K562 (cell line): ENCODE measurements at regions not wholly inside any gene's neighbourhood (a gene's known extent, or its start where the extent isn't known, plus 50 kb on each side); places are given as distances from the start of the nearest gene placed in this dataset.

Experiments used
- HDAC6 ChIP-seq: IDR thresholded peaks from 2 replicates; pipeline ENCODE4 v1.6.1; 2012; ENCODE audit warnings: low read depth, mild to moderate bottlenecking, control low read depth, inconsistent platforms, low read length, moderate library complexity
- NR2C2 ChIP-seq, 2 experiments: fragments of 200-800 bp in 1 of 2; sonication (Bioruptor generic) in 1 of 2; sonication (generic) in 1 of 2; formaldehyde crosslinking in 1 of 2; IDR thresholded peaks; 2 replicates each; pipeline versions ENCODE4 v1.6.1 to v1.8.0; 2016 to 2022; ENCODE audit warnings: mild to moderate bottlenecking in 1 of 2, missing compliant biosample characterization in 1 of 2, missing genetic modification characterization in 1 of 2, missing genetic modification reagents in 1 of 2
- POLR2A ChIP-seq: fragments of 450-650 bp; conservative IDR thresholded peaks from 2 replicates; pipeline ENCODE4 v1.6.1; 2016
- RFX5 ChIP-seq: IDR thresholded peaks from 2 replicates; pipeline ENCODE4 v1.6.1; 2011; ENCODE audit warnings: low read depth, mild to moderate bottlenecking, improper control_type of control experiment, low read length
- SP1 ChIP-seq: sonication (generic); formaldehyde crosslinking; IDR thresholded peaks from 2 replicates; pipeline ENCODE4 v1.8.1; 2022; ENCODE audit warnings: mild to moderate bottlenecking, missing genetic modification reagents
- TAF15 ChIP-seq: fragments of 200-400 bp; formaldehyde crosslinking; IDR thresholded peaks from 2 replicates; pipeline ENCODE4 v1.6.1; 2017; ENCODE audit warnings: mild to moderate bottlenecking, low read depth, low read length, moderate library complexity
- TBP ChIP-seq: optimal IDR thresholded peaks from 2 replicates; pipeline ENCODE3; 2011; ENCODE audit warnings: low read depth, low read length, improper control_type of control experiment
- ZC3H4 ChIP-seq: sonication (generic); formaldehyde crosslinking; IDR thresholded peaks from 2 replicates; pipeline ENCODE4 v1.9.0; 2021; ENCODE audit warnings: missing genetic modification reagents, borderline replicate concordance
- ZNF124 ChIP-seq: sonication (generic); formaldehyde crosslinking; IDR thresholded peaks from 2 replicates; pipeline ENCODE4 v1.8.1; 2022; ENCODE audit warnings: missing genetic modification reagents
- ZNF133 ChIP-seq: fragments of 250-450 bp; sonication (Bioruptor Pico); IDR thresholded peaks from 2 replicates; pipeline ENCODE4 v1.4.0; 2020; ENCODE audit warnings: mild to moderate bottlenecking
- TF ChIP-seq, protein P1 (sequence below): fragments of 250-450 bp; sonication (Bioruptor Pico); IDR thresholded peaks from 2 replicates; pipeline ENCODE4 v1.5.0; 2020; ENCODE audit warnings: mild to moderate bottlenecking, borderline replicate concordance
- TF ChIP-seq, protein P2 (sequence below), 2 experiments: fragments of 450-650 bp; IDR thresholded peaks; 2 replicates each; pipeline ENCODE4 v1.6.1; 2016
- TF ChIP-seq, protein P3 (sequence below): fragments of 450-650 bp; formaldehyde crosslinking; IDR thresholded peaks from 2 replicates; pipeline ENCODE4 v1.4.0; 2020; ENCODE audit warnings: mild to moderate bottlenecking
- TF ChIP-seq, protein P4 (sequence below), 3 experiments: IDR thresholded peaks in 2 of 3; conservative IDR thresholded peaks in 1 of 3; 2 replicates each; pipeline ENCODE4 v1.5.1; 2011 to 2012; ENCODE audit warnings: low read length in 3 of 3, mild to moderate bottlenecking in 3 of 3, control low read depth in 2 of 3, improper control_type of control experiment in 1 of 3, inconsistent platforms in 1 of 3, low read depth in 1 of 3, mixed read lengths in 1 of 3, moderate library complexity in 1 of 3; ENCODE audit not compliant: insufficient read depth in 2 of 3

DNA sequence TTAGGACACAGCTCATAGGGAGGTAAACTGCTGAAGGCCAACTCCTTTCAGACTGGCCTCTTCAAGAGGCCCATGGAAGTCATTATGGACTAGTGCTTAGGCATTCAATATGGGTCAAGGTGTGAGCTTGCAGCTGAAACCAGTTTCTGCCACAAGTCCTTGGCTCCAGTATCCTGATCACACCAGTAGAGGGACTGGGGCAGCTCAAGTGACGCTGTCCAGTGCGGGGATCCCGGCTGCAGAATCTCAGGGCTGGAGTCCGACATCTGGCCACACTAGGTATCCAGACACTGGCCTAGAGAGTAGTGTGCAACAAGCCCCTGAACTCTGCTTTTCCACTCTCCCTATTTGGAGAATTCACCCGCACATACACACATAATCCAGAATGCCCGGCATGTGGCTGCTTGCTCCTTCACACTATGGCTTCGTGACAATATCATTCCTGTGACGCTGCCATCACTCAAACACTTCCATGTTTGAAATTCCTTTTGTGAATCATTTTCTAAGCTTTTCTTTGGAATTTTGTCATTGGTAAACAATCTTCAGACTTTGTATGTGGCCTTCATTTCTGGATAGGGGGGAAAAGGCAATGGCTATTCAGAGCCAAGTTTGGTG lies 425.1 kb downstream of the EFNB2 start:
- TF ChIP-seq, protein P1, sequence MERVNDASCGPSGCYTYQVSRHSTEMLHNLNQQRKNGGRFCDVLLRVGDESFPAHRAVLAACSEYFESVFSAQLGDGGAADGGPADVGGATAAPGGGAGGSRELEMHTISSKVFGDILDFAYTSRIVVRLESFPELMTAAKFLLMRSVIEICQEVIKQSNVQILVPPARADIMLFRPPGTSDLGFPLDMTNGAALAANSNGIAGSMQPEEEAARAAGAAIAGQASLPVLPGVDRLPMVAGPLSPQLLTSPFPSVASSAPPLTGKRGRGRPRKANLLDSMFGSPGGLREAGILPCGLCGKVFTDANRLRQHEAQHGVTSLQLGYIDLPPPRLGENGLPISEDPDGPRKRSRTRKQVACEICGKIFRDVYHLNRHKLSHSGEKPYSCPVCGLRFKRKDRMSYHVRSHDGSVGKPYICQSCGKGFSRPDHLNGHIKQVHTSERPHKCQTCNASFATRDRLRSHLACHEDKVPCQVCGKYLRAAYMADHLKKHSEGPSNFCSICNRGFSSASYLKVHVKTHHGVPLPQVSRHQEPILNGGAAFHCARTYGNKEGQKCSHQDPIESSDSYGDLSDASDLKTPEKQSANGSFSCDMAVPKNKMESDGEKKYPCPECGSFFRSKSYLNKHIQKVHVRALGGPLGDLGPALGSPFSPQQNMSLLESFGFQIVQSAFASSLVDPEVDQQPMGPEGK (CRISPR knock-in tag), result no peak
- no peak for TF ChIP-seq TAF15
- TF ChIP-seq SP1 (CRISPR knock-in tag), result no peak
- TF ChIP-seq, protein P2, sequence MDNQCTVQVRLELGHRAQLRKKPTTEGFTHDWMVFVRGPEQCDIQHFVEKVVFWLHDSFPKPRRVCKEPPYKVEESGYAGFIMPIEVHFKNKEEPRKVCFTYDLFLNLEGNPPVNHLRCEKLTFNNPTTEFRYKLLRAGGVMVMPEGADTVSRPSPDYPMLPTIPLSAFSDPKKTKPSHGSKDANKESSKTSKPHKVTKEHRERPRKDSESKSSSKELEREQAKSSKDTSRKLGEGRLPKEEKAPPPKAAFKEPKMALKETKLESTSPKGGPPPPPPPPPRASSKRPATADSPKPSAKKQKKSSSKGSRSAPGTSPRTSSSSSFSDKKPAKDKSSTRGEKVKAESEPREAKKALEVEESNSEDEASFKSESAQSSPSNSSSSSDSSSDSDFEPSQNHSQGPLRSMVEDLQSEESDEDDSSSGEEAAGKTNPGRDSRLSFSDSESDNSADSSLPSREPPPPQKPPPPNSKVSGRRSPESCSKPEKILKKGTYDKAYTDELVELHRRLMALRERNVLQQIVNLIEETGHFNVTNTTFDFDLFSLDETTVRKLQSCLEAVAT (IDR thresholded peaks at IDR 0.05), result no peak
- TF ChIP-seq, protein P3, sequence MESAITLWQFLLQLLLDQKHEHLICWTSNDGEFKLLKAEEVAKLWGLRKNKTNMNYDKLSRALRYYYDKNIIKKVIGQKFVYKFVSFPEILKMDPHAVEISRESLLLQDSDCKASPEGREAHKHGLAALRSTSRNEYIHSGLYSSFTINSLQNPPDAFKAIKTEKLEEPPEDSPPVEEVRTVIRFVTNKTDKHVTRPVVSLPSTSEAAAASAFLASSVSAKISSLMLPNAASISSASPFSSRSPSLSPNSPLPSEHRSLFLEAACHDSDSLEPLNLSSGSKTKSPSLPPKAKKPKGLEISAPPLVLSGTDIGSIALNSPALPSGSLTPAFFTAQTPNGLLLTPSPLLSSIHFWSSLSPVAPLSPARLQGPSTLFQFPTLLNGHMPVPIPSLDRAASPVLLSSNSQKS (CRISPR knock-in tag), result no peak
- TF ChIP-seq ZNF124 (CRISPR knock-in tag), result no peak
- no peak for TF ChIP-seq RFX5
- no peak for TF ChIP-seq POLR2A
- TF ChIP-seq, protein P4, sequence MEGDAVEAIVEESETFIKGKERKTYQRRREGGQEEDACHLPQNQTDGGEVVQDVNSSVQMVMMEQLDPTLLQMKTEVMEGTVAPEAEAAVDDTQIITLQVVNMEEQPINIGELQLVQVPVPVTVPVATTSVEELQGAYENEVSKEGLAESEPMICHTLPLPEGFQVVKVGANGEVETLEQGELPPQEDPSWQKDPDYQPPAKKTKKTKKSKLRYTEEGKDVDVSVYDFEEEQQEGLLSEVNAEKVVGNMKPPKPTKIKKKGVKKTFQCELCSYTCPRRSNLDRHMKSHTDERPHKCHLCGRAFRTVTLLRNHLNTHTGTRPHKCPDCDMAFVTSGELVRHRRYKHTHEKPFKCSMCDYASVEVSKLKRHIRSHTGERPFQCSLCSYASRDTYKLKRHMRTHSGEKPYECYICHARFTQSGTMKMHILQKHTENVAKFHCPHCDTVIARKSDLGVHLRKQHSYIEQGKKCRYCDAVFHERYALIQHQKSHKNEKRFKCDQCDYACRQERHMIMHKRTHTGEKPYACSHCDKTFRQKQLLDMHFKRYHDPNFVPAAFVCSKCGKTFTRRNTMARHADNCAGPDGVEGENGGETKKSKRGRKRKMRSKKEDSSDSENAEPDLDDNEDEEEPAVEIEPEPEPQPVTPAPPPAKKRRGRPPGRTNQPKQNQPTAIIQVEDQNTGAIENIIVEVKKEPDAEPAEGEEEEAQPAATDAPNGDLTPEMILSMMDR (IDR thresholded peaks at IDR 0.05 in 2 of 3, conservative IDR thresholded peaks at IDR 0.05 in 1 of 3; ENCODE audit: insufficient read depth in 2 of 3, low read depth in 1 of 3, low read length in 3 of 3), result no peak
- TF ChIP-seq TBP, result no peak
- no peak for TF ChIP-seq NR2C2 (CRISPR knock-in tag; IDR thresholded peaks at IDR 0.05)
- TF ChIP-seq NR2C2 (tag; IDR thresholded peaks at IDR 0.05), result no peak
- TF ChIP-seq ZNF133 (CRISPR knock-in tag), result no peak
- TF ChIP-seq ZC3H4 (CRISPR knock-in tag), result no peak
- TF ChIP-seq HDAC6, result no peak
